Neutrophil (primary cell): ENCODE measurements at regions not wholly inside any gene's neighbourhood (a gene's known extent, or its start where the extent isn't known, plus 50 kb on each side); places are given as distances from the start of the nearest gene placed in this dataset.
A peak's percentile ranks its signal among the peaks of the same experiment; 100 is the strongest.

Experiments used
- H3K27ac ChIP-seq: fragments of 200-600 bp; sonication (generic); 2 replicates; pipeline ENCODE4 v1.5.1; 2016; ENCODE audit warnings: mild to moderate bottlenecking, moderate library complexity
- H3K27me3 ChIP-seq: fragments of 200-600 bp; sonication (generic); 2 replicates; pipeline ENCODE4 v1.6.0; 2016; ENCODE audit warnings: mild to moderate bottlenecking
- H3K36me3 ChIP-seq: fragments of 200-600 bp; sonication (generic); 2 replicates; pipeline ENCODE4 v1.5.1; 2017
- H3K4me1 ChIP-seq, 2 experiments: fragments of 200-600 bp in 1 of 2; sonication (generic) in 1 of 2; 1 replicate in 1 of 2; 2 replicates in 1 of 2; pipeline versions ENCODE4 v1.5.1 to v1.6.1; 2013 to 2016; ENCODE audit warnings: low read depth in 1 of 2, low read length in 1 of 2, mild to moderate bottlenecking in 1 of 2, moderate library complexity in 1 of 2; ENCODE audit not compliant: control insufficient read depth in 1 of 2, insufficient read depth in 1 of 2
- H3K4me3 ChIP-seq, 2 experiments: fragments of 200-600 bp in 1 of 2; sonication (generic) in 1 of 2; 1 replicate in 1 of 2; 2 replicates in 1 of 2; pipeline ENCODE4 v1.5.1; 2013 to 2016; ENCODE audit warnings: low read depth in 1 of 2, low read length in 1 of 2, mild to moderate bottlenecking in 1 of 2, moderate library complexity in 1 of 2
- H3K9me3 ChIP-seq: fragments of 200-600 bp; sonication (generic); 2 replicates; pipeline ENCODE4 v1.5.1; 2016
- TF ChIP-seq, protein P1 (sequence below): fragments of 200-600 bp; sonication (generic); IDR thresholded peaks from 2 replicates; pipeline ENCODE4 v1.5.1; 2016; ENCODE audit warnings: antibody characterized with exemption

DNA sequence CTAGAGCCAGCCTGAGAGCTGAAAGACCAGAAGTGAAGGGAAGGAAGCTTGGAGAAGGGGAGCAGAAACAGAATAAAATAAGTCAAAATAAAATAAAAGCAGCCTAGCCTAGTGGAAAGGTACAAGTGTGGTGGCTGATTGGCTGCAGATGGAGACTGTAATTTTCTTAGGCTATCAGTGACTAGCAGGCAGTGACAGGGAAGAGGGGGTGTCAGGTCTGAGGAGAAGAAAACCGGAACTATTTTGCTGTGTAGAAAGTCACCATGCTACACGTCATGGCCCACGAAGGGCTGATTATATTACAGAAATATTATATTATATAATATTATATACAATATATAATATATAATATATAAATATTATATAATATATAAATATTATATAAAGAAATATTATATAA lies 98.1 kb upstream of the TAF11L2 start:
- Histone ChIP-seq H3K27me3 (no peaks in the 10 kb centered on the region), H3K4me1 (peaks cover 49 to 59% of the 10 kb centered on the region in 2 experiments), H3K9me3 (no peaks in the 10 kb centered on the region), H3K27ac (peak overlapping the region; percentile 67), H3K4me3 (no peak overlapping the region), H3K36me3 (no peaks in the 10 kb centered on the region)
- TF ChIP-seq, protein P1, sequence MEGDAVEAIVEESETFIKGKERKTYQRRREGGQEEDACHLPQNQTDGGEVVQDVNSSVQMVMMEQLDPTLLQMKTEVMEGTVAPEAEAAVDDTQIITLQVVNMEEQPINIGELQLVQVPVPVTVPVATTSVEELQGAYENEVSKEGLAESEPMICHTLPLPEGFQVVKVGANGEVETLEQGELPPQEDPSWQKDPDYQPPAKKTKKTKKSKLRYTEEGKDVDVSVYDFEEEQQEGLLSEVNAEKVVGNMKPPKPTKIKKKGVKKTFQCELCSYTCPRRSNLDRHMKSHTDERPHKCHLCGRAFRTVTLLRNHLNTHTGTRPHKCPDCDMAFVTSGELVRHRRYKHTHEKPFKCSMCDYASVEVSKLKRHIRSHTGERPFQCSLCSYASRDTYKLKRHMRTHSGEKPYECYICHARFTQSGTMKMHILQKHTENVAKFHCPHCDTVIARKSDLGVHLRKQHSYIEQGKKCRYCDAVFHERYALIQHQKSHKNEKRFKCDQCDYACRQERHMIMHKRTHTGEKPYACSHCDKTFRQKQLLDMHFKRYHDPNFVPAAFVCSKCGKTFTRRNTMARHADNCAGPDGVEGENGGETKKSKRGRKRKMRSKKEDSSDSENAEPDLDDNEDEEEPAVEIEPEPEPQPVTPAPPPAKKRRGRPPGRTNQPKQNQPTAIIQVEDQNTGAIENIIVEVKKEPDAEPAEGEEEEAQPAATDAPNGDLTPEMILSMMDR = no peak

DNA sequence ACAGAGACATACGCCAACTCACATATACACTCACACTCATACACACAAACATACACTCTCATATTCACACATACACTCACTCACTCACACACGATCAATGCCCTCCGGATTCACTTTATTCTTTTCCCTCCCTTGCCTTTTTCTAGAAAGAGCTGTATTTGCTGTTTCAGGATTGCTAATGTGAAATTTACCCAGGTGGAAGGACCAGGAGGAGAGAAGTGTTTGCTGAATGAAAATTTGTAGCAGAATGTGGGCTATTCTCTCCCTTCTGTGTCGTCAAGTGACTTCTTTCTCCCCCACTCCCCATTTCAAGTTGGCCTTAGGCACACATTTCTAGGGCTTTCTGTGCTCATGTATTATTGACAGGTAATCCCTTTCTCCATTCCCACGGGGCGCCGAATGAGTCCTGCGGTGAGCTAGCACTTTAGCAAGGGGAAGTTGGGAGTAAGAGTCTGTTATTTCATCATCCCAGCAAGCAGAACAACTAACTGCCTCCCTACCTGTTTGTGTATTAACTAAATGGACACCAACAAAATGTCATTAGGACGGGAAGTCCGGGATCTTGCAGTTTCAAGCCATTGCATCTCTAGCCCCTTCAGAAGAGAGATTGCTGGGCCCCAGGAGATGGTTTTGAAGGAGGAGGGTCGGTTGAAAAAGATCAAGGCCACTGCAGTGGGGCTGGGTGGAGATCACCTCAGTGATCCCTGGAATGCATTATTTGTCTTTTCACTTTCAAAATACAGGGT lies 97.1 kb upstream of the TAF11L2 start:
- Histone ChIP-seq H3K4me3 (peak overlapping the region; percentile 38 to 51), H3K36me3 (no peaks in the 10 kb centered on the region), H3K27me3 (no peaks in the 10 kb centered on the region), H3K9me3 (no peaks in the 10 kb centered on the region), H3K27ac (peak overlapping the region; percentile 90), H3K4me1 (peaks cover 49 to 62% of the 10 kb centered on the region in 2 experiments)
- TF ChIP-seq, protein P1 = peak; percentile 23

DNA sequence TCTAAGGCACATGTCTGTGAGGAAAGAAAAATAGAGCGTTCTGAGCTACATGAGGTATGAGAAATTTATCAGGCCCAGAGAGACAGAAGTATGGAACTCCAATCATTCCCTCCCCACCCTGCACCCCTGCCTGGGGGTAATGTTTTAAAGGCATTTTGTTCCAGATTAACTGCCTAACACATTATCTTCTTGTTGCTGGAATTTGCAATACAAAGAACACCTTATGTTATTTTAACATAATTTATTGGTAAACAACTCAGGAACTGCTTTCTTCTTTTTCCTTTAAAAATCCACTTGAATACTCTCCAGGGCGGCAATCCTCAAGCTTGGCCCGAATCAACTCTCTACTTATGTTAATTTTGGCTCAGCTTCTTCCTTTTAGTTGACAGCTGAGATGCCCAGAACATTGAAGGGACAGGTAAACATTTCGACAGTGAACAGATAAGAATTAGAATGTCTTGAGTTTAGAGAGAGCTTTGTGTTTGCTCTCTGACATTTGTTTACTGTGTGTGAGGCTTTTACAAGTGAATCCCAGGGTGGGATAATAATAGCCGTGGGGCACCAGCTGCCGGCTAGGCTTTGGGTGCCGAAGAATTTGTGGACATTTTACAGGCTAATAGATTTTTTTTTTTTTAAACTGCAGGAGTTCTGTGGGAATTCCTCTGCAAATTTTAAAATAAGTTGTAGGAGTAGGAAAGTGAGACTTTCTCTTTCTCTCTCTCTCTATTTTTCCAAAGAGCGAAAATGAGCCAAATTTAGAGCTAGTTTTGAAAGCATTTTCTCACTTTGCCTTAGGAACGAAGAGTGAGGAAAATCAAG lies 96.4 kb upstream of the TAF11L2 start:
- H3K36me3 ChIP-seq = no peaks in the 10 kb centered on the region
- TF ChIP-seq, protein P1 = no peak
- no peaks in the 10 kb centered on the region for H3K27me3 ChIP-seq
- peak overlapping the region; percentile 38 to 51 for H3K4me3 ChIP-seq
- H3K27ac ChIP-seq = peak overlapping the region; percentile 90
- peaks cover 49 to 62% of the 10 kb centered on the region in 2 experiments for H3K4me1 ChIP-seq
- H3K9me3 ChIP-seq = no peaks in the 10 kb centered on the region

DNA sequence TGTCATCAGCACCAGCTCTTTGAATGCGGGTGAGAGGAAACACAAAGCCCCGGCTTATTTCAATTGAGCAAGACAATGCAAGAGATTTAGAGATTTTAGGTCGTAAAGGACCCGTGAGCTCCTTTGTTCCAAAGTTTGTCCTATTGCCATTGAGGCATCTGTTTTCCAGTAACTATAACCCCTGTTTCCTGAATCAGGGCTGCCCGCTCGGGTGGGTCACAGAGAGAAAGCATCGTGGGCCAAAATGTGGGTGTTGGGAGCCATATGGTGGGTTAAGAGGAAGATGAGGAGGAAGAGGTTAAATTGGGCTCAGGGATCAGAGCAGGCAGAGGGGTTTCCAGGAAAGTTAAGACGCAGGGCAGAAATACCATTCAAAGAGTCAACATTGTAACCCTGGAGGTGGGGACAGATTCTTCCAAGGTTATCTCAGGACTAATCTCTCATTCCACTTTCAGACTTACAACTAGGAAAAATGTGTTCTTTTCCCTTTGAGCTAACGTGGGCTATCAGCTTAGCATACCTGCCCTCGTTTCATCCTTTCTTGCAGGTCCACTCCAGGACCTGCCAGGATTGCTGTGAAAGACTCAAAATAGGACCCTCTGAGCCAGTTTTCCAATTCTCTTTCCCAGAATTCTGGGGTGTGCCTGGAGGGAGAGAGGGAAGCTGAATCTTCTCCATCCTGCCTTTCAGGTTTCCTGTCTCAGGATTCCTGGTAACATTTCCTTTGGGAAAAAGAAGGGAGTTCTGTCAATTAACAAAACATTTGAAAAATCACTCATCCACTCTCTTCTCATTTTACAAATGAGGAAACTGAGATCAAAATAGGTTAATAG lies 95.5 kb upstream of the TAF11L2 start:
- no peaks in the 10 kb centered on the region for H3K27me3 ChIP-seq
- H3K36me3 ChIP-seq = no peaks in the 10 kb centered on the region
- H3K9me3 ChIP-seq = no peaks in the 10 kb centered on the region
- peak overlapping the region in 1 of 2 experiments; percentile 5 for H3K4me3 ChIP-seq
- TF ChIP-seq, protein P1 = no peak
- peak overlapping the region; percentile 90 for H3K27ac ChIP-seq
- peaks cover 49 to 62% of the 10 kb centered on the region in 2 experiments for H3K4me1 ChIP-seq

DNA sequence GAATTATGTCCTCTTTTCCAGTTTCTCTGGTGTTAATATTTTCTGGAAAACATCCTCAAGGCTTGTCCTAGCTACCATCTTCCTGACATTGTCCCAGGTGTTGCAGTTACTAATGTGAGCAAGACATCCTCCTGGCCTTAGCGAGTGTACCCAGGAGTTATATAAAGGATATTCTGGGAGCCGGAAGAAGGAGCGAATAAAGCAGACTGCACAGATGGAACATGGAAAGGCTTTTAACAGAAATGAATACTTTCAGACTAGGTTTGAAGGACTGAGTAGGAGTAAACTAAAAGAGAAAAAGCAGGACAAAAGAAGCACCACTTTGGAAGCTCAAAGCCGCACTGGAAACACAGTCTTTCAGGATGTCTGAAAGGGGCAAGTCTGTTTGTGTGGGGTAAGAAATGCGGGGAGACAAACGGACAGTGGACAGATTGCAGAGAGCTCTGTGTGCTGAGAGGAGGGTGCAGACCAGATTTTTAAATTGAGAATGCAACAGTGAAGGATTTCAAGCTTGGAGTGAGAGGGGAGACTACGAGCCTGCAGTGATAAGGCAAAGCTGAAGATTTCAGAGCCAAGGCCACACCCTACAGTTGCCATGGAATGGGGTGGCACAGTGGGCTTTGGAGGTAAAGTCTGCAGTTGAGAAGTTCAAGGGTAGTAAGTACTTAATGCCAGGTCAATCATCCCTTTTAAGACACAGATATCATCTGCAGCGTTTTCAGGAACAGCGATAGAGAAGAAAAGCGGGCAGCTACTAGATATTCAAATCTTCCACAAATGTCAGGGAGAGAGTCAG lies 94.1 kb upstream of the TAF11L2 start:
- TF ChIP-seq, protein P1 = no peak
- Histone ChIP-seq H3K9me3 (no peaks in the 10 kb centered on the region), H3K27ac (no peak overlapping the region), H3K4me1 (peaks cover 49 to 62% of the 10 kb centered on the region in 2 experiments), H3K36me3 (no peaks in the 10 kb centered on the region), H3K4me3 (no peak overlapping the region), H3K27me3 (no peaks in the 10 kb centered on the region)
